ENCODE measurements at regions not wholly inside any gene's neighbourhood (a gene's known extent, or its start where the extent isn't known, plus 50 kb on each side); places are given as distances from the start of the nearest gene placed in this dataset.

DNA sequence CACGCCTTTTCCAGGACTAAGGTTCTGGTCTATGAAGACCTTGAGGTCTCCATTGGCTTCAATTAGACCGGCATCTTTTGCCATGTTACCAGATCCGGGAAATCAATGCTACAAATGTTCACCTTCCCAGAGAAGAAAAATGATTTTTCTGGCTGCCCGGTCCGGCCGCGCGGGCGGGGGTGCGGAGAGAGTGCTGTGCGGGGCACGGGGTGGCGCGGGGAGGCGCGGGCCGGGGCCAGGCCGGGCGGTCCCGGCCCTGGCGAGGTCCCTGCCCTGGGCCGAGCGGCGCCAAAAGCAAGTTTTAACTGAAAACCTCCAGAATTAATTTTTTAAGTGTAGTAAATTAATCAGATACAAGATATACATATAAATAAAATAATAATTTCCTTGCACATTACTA is 128.2 kb downstream of the MINAR1 start:
- no peak for ATAC-seq
- intact Hi-C loops (cut with DNase I), result no loop called here
- Histone ChIP-seq H3K4me3 (no peak overlapping the region), H3K27me3 (ENCODE audit: low read depth) (peaks cover 12% of the 10 kb centered on the region), H3K27ac (no peak overlapping the region), H3K36me3 (no peaks in the 10 kb centered on the region), H3K9me3 (no peaks in the 10 kb centered on the region), H3K4me1 (no peaks in the 10 kb centered on the region)
- DNase-seq, result no peak
- no peak for TF ChIP-seq CTCF (IDR thresholded peaks at IDR 0.05)

- no peaks in the 10 kb centered on the region for H3K9me3 ChIP-seq
- H3K4me1 ChIP-seq, result no peaks in the 10 kb centered on the region
- H3K4me3 ChIP-seq, result no peak overlapping the region
- TF ChIP-seq CTCF (IDR thresholded peaks at IDR 0.05), result no peak
- no peaks in the 10 kb centered on the region for H3K36me3 ChIP-seq
- intact Hi-C loops (cut with DNase I), result no loop called here
- H3K27me3 ChIP-seq (ENCODE audit: low read depth), result peaks cover 12% of the 10 kb centered on the region
- no peak overlapping the region for H3K27ac ChIP-seq
- no peak for ATAC-seq
- DNase-seq, result no peak
Measured at GRCh38 chr15:79561982-79562381, 129.8 kb downstream of the MINAR1 start.

DNA sequence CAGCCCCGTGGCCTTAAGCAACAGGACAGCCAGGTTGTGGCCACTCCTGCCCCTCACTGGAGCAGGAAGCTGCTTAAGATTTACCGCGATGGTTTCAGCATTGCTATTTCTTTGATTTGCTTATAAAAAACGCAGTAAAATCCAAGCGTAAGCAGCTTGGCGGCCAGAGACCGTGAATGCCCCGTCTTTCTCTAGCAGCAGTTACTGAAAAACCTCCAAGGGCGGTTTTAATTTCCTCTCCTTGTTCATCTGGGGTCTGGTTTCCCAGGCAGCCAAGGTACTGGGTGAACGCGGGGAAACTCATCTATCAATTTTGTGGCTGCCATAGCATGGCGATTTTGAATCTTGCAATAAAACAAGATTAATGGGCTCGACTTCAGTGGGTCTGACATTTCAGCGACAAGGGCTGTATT is 130.3 kb downstream of the MINAR1 start:
- no peaks in the 10 kb centered on the region for H3K9me3 ChIP-seq
- no peak overlapping the region for H3K27ac ChIP-seq
- H3K27me3 ChIP-seq (ENCODE audit: low read depth), result peaks cover 12% of the 10 kb centered on the region
- ATAC-seq, result no peak
- no peak for TF ChIP-seq CTCF (IDR thresholded peaks at IDR 0.05)
- H3K36me3 ChIP-seq, result no peaks in the 10 kb centered on the region
- no peak for DNase-seq
- intact Hi-C loops (cut with DNase I), result no loop called here
- no peaks in the 10 kb centered on the region for H3K4me1 ChIP-seq
- no peak overlapping the region for H3K4me3 ChIP-seq

- Histone ChIP-seq H3K27ac (no peak overlapping the region), H3K36me3 (no peaks in the 10 kb centered on the region), H3K4me3 (no peak overlapping the region), H3K4me1 (no peaks in the 10 kb centered on the region), H3K9me3 (no peaks in the 10 kb centered on the region), H3K27me3 (ENCODE audit: low read depth) (peaks cover 12% of the 10 kb centered on the region)
- no peak for ATAC-seq
- TF ChIP-seq CTCF (IDR thresholded peaks at IDR 0.05), result no peak
- DNase-seq, result no peak
- intact Hi-C loops (cut with DNase I), result no loop called here
Measured at GRCh38 chr15:79562899-79563298, 130.8 kb downstream of the MINAR1 start.

GRCh38 chr15:79570004-79570403 is 137.9 kb downstream of the MINAR1 start:
- DNase-seq, result no peak
- Histone ChIP-seq H3K36me3 (no peaks in the 10 kb centered on the region), H3K27me3 (ENCODE audit: low read depth) (no peaks in the 10 kb centered on the region), H3K9me3 (no peaks in the 10 kb centered on the region), H3K4me1 (no peaks in the 10 kb centered on the region), H3K4me3 (no peak overlapping the region), H3K27ac (no peak overlapping the region)
- ATAC-seq, result no peak
- no peak for TF ChIP-seq CTCF (IDR thresholded peaks at IDR 0.05)
- intact Hi-C loops (cut with DNase I), result no loop called here
